ENCODE measurements at regions not wholly inside any gene's neighbourhood (a gene's known extent, or its start where the extent isn't known, plus 50 kb on each side); places are given as distances from the start of the nearest gene placed in this dataset.

DNA sequence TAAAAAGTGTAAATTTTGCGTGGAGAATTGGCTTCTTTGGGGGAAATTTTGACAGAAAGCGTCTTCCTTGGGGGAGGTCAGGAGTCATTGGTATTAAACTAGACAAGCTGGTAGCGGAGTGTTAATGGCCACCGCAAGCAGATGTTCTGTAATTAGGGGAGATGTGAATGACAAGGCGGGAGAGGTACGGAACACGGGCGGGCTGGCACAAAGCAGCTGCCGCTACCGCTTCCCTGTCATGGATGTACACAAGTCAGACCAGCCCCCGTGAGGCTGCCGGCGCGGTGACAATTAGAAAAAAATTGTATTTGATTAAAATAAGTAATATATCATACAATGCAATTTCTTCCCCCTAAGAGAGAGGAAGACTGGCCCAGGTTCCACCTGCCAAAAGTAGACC lies 501.6 kb downstream of the VRK1 start:
- TF ChIP-seq POLR2AphosphoS5 (IDR thresholded peaks at IDR 0.05): no peak
- TF ChIP-seq, protein P1, sequence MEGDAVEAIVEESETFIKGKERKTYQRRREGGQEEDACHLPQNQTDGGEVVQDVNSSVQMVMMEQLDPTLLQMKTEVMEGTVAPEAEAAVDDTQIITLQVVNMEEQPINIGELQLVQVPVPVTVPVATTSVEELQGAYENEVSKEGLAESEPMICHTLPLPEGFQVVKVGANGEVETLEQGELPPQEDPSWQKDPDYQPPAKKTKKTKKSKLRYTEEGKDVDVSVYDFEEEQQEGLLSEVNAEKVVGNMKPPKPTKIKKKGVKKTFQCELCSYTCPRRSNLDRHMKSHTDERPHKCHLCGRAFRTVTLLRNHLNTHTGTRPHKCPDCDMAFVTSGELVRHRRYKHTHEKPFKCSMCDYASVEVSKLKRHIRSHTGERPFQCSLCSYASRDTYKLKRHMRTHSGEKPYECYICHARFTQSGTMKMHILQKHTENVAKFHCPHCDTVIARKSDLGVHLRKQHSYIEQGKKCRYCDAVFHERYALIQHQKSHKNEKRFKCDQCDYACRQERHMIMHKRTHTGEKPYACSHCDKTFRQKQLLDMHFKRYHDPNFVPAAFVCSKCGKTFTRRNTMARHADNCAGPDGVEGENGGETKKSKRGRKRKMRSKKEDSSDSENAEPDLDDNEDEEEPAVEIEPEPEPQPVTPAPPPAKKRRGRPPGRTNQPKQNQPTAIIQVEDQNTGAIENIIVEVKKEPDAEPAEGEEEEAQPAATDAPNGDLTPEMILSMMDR (IDR thresholded peaks at IDR 0.05; ENCODE audit: poor library complexity, severe bottlenecking): no peak

Data from neural cell (in vitro differentiated cells).